ENCODE measurements at regions not wholly inside any gene's neighbourhood (a gene's known extent, or its start where the extent isn't known, plus 50 kb on each side); places are given as distances from the start of the nearest gene placed in this dataset.
"Not testable (repeated sequence)": the region's sequence is repeated elsewhere in the genome, so short reads cannot be mapped to it uniquely, and the experiment has no call there.

GRCh38 chrY:11098419-11098818 is 1570.7 kb downstream of the TSPY10 start:
- TF ChIP-seq CTCF, POLR2A (IDR thresholded peaks at IDR 0.05): not testable (repeated sequence)

All from Peyer's patch (tissue), 4 donors.